ENCODE measurements at regions not wholly inside any gene's neighbourhood (a gene's known extent, or its start where the extent isn't known, plus 50 kb on each side); places are given as distances from the start of the nearest gene placed in this dataset.

DNA sequence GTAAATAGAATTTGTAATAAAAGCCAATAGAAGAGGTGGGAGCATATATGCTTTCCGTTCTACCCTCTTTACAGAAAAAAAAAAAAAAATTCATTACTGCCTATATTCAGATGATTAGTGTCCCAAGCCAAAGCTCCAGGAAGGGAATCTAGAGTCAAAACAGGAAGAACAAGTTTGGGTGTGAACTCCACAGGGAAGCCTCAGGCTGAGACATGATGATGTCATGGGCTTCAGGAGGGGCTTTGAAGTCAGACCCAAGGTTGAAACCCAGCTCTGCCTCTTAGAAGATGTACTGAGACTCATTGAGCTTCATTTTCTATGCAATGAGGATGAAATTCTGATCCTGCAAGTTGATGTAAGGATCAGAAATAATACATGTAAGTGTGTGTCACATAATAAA is 250.0 kb upstream of the ADGRL2 start:
- TF ChIP-seq, protein P1, sequence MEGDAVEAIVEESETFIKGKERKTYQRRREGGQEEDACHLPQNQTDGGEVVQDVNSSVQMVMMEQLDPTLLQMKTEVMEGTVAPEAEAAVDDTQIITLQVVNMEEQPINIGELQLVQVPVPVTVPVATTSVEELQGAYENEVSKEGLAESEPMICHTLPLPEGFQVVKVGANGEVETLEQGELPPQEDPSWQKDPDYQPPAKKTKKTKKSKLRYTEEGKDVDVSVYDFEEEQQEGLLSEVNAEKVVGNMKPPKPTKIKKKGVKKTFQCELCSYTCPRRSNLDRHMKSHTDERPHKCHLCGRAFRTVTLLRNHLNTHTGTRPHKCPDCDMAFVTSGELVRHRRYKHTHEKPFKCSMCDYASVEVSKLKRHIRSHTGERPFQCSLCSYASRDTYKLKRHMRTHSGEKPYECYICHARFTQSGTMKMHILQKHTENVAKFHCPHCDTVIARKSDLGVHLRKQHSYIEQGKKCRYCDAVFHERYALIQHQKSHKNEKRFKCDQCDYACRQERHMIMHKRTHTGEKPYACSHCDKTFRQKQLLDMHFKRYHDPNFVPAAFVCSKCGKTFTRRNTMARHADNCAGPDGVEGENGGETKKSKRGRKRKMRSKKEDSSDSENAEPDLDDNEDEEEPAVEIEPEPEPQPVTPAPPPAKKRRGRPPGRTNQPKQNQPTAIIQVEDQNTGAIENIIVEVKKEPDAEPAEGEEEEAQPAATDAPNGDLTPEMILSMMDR (IDR thresholded peaks at IDR 0.05) = no peak
- no peak for TF ChIP-seq ZFX (IDR thresholded peaks at IDR 0.05; ENCODE audit: borderline replicate concordance)
